ENCODE measurements at regions not wholly inside any gene's neighbourhood (a gene's known extent, or its start where the extent isn't known, plus 50 kb on each side); places are given as distances from the start of the nearest gene placed in this dataset.

- TF ChIP-seq KDM5A (IDR thresholded peaks at IDR 0.05): no peak
- no peak for TF ChIP-seq NFE2L2 (conservative IDR thresholded peaks at IDR 0.05; ENCODE audit: low read length)
Measured at GRCh38 chr19:16018801-16019551, 57.3 kb upstream of the TPM4 start (continued).

GRCh38 chr19:16019691-16020448 is 56.4 kb upstream of the TPM4 start:
- Histone ChIP-seq H3K4me3 (no peak overlapping the region), H3K27ac (no peak overlapping the region), H3K9me3 (no peaks in the 10 kb centered on the region), H3K4me2 (no peak overlapping the region), H3K4me1 (no peaks in the 10 kb centered on the region)
- ChIA-PET CTCF (interaction anchor here (0.6 kb wide), 1 partner anchor 1328 kb away, joined by 3 read pairs; no protein-coding TSS in a partner anchor), POLR2A (no interaction called here)
- DNase-seq (ENCODE audit: low read depth in 1 of 2, low spot score in 1 of 2) (no peak), ATAC-seq (no peak), FAIRE-seq (no peak)
- WGBS (ENCODE audit: missing lambda C conversion rate): 76% methylated on average over 11 of the region's 24 CpGs
- no peak for TF ChIP-seq TP53 (CRISPR knock-in tag; IDR thresholded peaks at IDR 0.05)
- TF ChIP-seq GATA3 (IDR thresholded peaks at IDR 0.05; ENCODE audit: borderline replicate concordance): no peak
- TF ChIP-seq FOXS1 (CRISPR knock-in tag; IDR thresholded peaks at IDR 0.05): no peak
- no peak for TF ChIP-seq ATOH8 (CRISPR knock-in tag; IDR thresholded peaks at IDR 0.05; ENCODE audit: low read depth)
- no peak for TF ChIP-seq FOSL2 (IDR thresholded peaks at IDR 0.05)
- no peak for TF ChIP-seq FOSL2 (CRISPR knock-in tag; IDR thresholded peaks at IDR 0.05)
- no peak for TF ChIP-seq SMC3 (IDR thresholded peaks at IDR 0.05)
- TF ChIP-seq MAX (IDR thresholded peaks at IDR 0.05): no peak
- no peak for TF ChIP-seq ZC3H11A (IDR thresholded peaks at IDR 0.05)

- H3K27ac ChIP-seq: no peak overlapping the region
- CTCF ChIA-PET: interaction anchor here (1.6 kb wide), 1 partner anchor 20 kb away, joined by 7 read pairs; no protein-coding TSS in a partner anchor
- ATAC-seq: no peak
- no peak for DNase-seq (ENCODE audit: low read depth in 1 of 2, low spot score in 1 of 2)
- H3K4me2 ChIP-seq: no peak overlapping the region
- no peaks in the 10 kb centered on the region for H3K9me3 ChIP-seq
- H3K4me1 ChIP-seq: no peaks in the 10 kb centered on the region
- no peak for TF ChIP-seq TFCP2L1 (CRISPR knock-in tag; IDR thresholded peaks at IDR 0.05)
- no peak for TF ChIP-seq SREBF2 (IDR thresholded peaks at IDR 0.05)
- H3K4me3 ChIP-seq: no peak overlapping the region
- FAIRE-seq: no peak
- WGBS (ENCODE audit: missing lambda C conversion rate): 73% methylated on average over 8 of the region's 8 CpGs
- POLR2A ChIA-PET: no interaction called here
Measured at GRCh38 chr19:16021796-16022195, 54.5 kb upstream of the TPM4 start.

- H3K27ac ChIP-seq: no peak overlapping the region
- no peak for FAIRE-seq
- 50% methylated on average over 3 of the region's 8 CpGs for WGBS (ENCODE audit: missing lambda C conversion rate)
- ATAC-seq: no peak
- no peak for TF ChIP-seq EHF (CRISPR knock-in tag; IDR thresholded peaks at IDR 0.05)
- no peak for TF ChIP-seq USF2 (IDR thresholded peaks at IDR 0.05)
- TF ChIP-seq PBX3 (IDR thresholded peaks at IDR 0.05): no peak
- TF ChIP-seq ESRRA (IDR thresholded peaks at IDR 0.05; ENCODE audit: borderline replicate concordance, low read length): no peak
- no peaks in the 10 kb centered on the region for H3K9me3 ChIP-seq
- H3K4me2 ChIP-seq: no peak overlapping the region
- no peak for DNase-seq (ENCODE audit: low read depth in 1 of 2, low spot score in 1 of 2)
- H3K4me1 ChIP-seq: no peaks in the 10 kb centered on the region
- no peak overlapping the region for H3K4me3 ChIP-seq
- ChIA-PET CTCF (interaction anchor here (1.6 kb wide), 1 partner anchor 20 kb away, joined by 7 read pairs; no protein-coding TSS in a partner anchor), POLR2A (no interaction called here)
Measured at GRCh38 chr19:16022251-16022650, 54.0 kb upstream of the TPM4 start.

All from A549 (cell line).